Gastroesophageal sphincter (tissue), 3 donors: ENCODE measurements at regions not wholly inside any gene's neighbourhood (a gene's known extent, or its start where the extent isn't known, plus 50 kb on each side); places are given as distances from the start of the nearest gene placed in this dataset.

Source experiments
- CTCF ChIP-seq, 4 experiments: fragments of 200-600 bp in 2 of 4; fragments of 450-650 bp in 2 of 4; sonication (generic) in 1 of 4; IDR thresholded peaks; one replicate each; pipeline ENCODE4 v1.5.1; 2017 to 2019; ENCODE audit warnings: antibody characterized with exemption in 4 of 4, mild to moderate bottlenecking in 2 of 4, moderate library complexity in 2 of 4
- EP300 ChIP-seq: sonication (generic); formaldehyde crosslinking; IDR thresholded peaks from one replicate; pipeline ENCODE4 v1.6.1; 2017; ENCODE audit warnings: antibody characterized with exemption, mild to moderate bottlenecking
- POLR2A ChIP-seq, 2 donors: fragments of 450-650 bp; IDR thresholded peaks; one replicate each; pipeline ENCODE4 v1.6.1; 2017; ENCODE audit warnings: antibody characterized with exemption in 2 of 2, mild to moderate bottlenecking in 2 of 2, moderate library complexity in 1 of 2
- POLR2AphosphoS5 ChIP-seq: sonication (generic); formaldehyde crosslinking; IDR thresholded peaks from one replicate; pipeline ENCODE4 v1.6.1; 2017; ENCODE audit warnings: antibody characterized with exemption

GRCh38 chr4:96073461-96073860 lies 233.6 kb downstream of the PDHA2 start:
- no peak for TF ChIP-seq CTCF (IDR thresholded peaks at IDR 0.05)
- no peak for TF ChIP-seq EP300
- TF ChIP-seq POLR2A (IDR thresholded peaks at IDR 0.05): no peak
- TF ChIP-seq POLR2AphosphoS5: no peak
